Rectal smooth muscle tissue (tissue), 1 donor: ENCODE measurements at regions not wholly inside any gene's neighbourhood (a gene's known extent, or its start where the extent isn't known, plus 50 kb on each side); places are given as distances from the start of the nearest gene placed in this dataset.

ENCODE experiments used
- H3K27ac ChIP-seq: one replicate; pipeline ENCODE4 v1.7.0; 2013; ENCODE audit warnings: low read depth, low read length, inconsistent platforms
- H3K27me3 ChIP-seq: one replicate; pipeline ENCODE4 v1.7.0; 2013; ENCODE audit warnings: low read length; ENCODE audit not compliant: control insufficient read depth, insufficient read depth
- H3K36me3 ChIP-seq: one replicate; pipeline ENCODE4 v1.7.0; 2013; ENCODE audit warnings: low read length; ENCODE audit not compliant: control insufficient read depth, insufficient read depth
- H3K4me1 ChIP-seq: one replicate; pipeline ENCODE4 v1.7.0; 2013; ENCODE audit warnings: low read length; ENCODE audit not compliant: control insufficient read depth, insufficient read depth
- H3K4me3 ChIP-seq: one replicate; pipeline ENCODE4 v1.7.0; 2013; ENCODE audit warnings: low read length
- H3K9ac ChIP-seq: one replicate; pipeline ENCODE4 v1.7.0; 2013; ENCODE audit warnings: low read length

DNA sequence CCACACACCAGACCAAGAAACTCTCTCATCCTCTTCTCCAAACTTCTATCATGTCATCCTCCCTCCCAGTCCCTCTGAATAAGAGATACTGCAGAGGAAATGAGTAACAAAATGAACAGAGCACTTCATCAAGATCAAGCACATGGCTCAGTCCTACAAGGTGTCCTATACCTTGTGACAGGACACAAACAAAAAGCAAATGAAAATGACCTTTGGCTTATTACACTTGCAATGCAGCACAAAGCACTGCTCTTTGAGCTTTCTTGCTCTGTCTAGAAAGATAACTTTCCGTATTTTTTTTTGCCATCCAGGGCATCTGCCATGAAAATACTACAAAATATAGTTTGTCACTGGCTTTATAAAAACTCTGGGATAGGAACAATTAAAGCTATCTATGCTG is 402.7 kb downstream of the HNRNPD start:
- Histone ChIP-seq H3K9ac (no peak overlapping the region), H3K36me3 (no peaks in the 10 kb centered on the region), H3K27ac (no peak overlapping the region), H3K4me1 (no peaks in the 10 kb centered on the region), H3K4me3 (no peak overlapping the region), H3K27me3 (no peaks in the 10 kb centered on the region)

GRCh38 chr4:81970454-81970853 is 403.3 kb downstream of the HNRNPD start:
- Histone ChIP-seq H3K27ac (no peak overlapping the region), H3K27me3 (no peaks in the 10 kb centered on the region), H3K4me1 (no peaks in the 10 kb centered on the region), H3K36me3 (no peaks in the 10 kb centered on the region), H3K4me3 (no peak overlapping the region), H3K9ac (no peak overlapping the region)

DNA sequence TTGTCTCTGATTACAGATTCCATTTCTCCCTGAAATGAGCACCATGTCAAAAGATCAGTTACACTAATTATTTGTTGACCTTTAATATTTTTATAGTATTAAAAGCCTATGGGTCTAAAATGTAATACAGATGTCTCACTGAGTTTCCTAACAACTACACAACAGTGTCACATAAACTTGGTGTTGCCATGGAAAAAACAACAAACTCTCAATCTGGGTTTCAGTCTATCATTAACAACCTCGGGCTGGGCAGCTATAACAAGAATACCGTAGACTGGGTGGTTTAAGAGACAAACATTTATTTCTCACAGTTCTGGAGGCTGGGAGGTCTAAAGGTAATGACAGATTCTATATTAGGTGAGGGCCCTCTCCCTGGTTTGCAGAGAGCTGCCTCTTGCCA is 407.1 kb downstream of the HNRNPD start:
- Histone ChIP-seq H3K4me1 (no peaks in the 10 kb centered on the region), H3K4me3 (no peak overlapping the region), H3K36me3 (no peaks in the 10 kb centered on the region), H3K9ac (no peak overlapping the region), H3K27ac (no peak overlapping the region), H3K27me3 (no peaks in the 10 kb centered on the region)

GRCh38 chr4:81965911-81966310 is 407.9 kb downstream of the HNRNPD start:
- H3K36me3 ChIP-seq = no peaks in the 10 kb centered on the region
- H3K4me1 ChIP-seq = no peaks in the 10 kb centered on the region
- H3K4me3 ChIP-seq = no peak overlapping the region
- no peaks in the 10 kb centered on the region for H3K27me3 ChIP-seq
- H3K9ac ChIP-seq = no peak overlapping the region
- no peak overlapping the region for H3K27ac ChIP-seq

GRCh38 chr4:81965454-81965853 is 408.3 kb downstream of the HNRNPD start:
- H3K4me3 ChIP-seq = no peak overlapping the region
- no peak overlapping the region for H3K27ac ChIP-seq
- H3K36me3 ChIP-seq = no peaks in the 10 kb centered on the region
- no peak overlapping the region for H3K9ac ChIP-seq
- H3K27me3 ChIP-seq = no peaks in the 10 kb centered on the region
- no peaks in the 10 kb centered on the region for H3K4me1 ChIP-seq

GRCh38 chr4:81963763-81964020 is 410.1 kb downstream of the HNRNPD start:
- no peak overlapping the region for H3K9ac ChIP-seq
- no peaks in the 10 kb centered on the region for H3K4me1 ChIP-seq
- H3K36me3 ChIP-seq = no peaks in the 10 kb centered on the region
- no peak overlapping the region for H3K27ac ChIP-seq
- H3K4me3 ChIP-seq = no peak overlapping the region
- no peaks in the 10 kb centered on the region for H3K27me3 ChIP-seq

DNA sequence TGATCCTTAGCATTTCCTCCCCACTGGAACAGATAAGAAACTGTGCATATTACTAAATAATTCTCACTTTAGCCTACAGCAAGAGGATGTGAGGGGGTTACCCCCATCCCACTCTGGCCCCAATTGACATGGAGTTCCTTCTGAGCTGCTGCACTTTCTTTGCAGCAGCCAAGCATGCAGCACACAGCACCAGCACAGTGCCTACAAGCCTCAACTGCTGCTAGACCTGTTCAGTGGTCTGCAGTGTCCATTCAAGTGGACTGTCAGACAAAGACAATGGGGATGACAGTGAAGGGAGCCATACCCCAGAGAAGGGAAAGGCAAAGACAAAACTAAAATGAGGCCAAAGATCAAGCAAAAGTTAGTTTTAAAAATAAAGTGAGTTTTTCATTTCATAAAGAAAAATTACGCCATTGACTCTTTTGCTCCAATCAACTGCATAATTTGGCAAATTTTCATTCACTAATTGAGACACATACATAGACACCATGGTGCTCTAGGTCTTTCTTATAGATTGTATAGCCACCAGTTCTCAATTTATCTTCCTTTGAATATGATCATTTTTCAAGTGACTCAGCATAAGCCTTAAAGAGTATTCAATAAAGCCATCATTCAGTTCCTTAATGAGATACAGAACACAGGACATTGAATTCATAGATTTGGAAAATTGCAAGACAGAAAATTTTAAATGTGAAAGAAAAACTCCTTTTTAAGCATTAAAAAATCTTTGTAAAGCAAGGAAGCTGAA is 410.6 kb downstream of the HNRNPD start:
- Histone ChIP-seq H3K27ac (no peak overlapping the region), H3K36me3 (no peaks in the 10 kb centered on the region), H3K9ac (no peak overlapping the region), H3K4me3 (no peak overlapping the region), H3K27me3 (no peaks in the 10 kb centered on the region), H3K4me1 (no peaks in the 10 kb centered on the region)

DNA sequence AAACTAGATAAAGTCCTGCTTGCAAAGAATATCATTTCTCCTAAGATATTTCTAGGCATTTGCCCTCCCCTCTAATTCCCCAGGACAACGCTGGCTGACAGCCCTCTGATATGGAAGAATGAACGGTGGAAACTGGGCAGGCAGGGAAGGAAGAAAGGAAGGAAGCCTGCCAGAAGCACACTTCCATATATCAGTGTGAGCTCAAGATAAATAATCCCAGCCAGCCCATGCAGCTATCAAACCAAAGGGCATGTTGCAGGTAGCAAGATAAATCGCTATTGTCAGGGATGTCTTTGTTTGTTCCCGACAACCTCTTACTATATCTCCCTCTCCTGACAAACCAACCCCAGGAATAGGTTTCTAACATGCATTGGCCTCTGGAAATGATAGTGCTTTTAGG is 412.8 kb downstream of the HNRNPD start:
- no peaks in the 10 kb centered on the region for H3K4me1 ChIP-seq
- H3K36me3 ChIP-seq = no peaks in the 10 kb centered on the region
- H3K4me3 ChIP-seq = no peak overlapping the region
- H3K27ac ChIP-seq = no peak overlapping the region
- H3K9ac ChIP-seq = no peak overlapping the region
- no peaks in the 10 kb centered on the region for H3K27me3 ChIP-seq

- H3K27ac ChIP-seq = no peak overlapping the region
- H3K4me3 ChIP-seq = no peak overlapping the region
- H3K36me3 ChIP-seq = no peaks in the 10 kb centered on the region
- H3K4me1 ChIP-seq = no peaks in the 10 kb centered on the region
- no peaks in the 10 kb centered on the region for H3K27me3 ChIP-seq
- H3K9ac ChIP-seq = no peak overlapping the region
Measured at GRCh38 chr4:81954271-81954670, 419.5 kb downstream of the HNRNPD start.

GRCh38 chr4:81951891-81952455 is 421.8 kb downstream of the HNRNPD start:
- Histone ChIP-seq H3K4me1 (no peaks in the 10 kb centered on the region), H3K27me3 (no peaks in the 10 kb centered on the region), H3K9ac (no peak overlapping the region), H3K27ac (no peak overlapping the region), H3K4me3 (no peak overlapping the region), H3K36me3 (no peaks in the 10 kb centered on the region)

DNA sequence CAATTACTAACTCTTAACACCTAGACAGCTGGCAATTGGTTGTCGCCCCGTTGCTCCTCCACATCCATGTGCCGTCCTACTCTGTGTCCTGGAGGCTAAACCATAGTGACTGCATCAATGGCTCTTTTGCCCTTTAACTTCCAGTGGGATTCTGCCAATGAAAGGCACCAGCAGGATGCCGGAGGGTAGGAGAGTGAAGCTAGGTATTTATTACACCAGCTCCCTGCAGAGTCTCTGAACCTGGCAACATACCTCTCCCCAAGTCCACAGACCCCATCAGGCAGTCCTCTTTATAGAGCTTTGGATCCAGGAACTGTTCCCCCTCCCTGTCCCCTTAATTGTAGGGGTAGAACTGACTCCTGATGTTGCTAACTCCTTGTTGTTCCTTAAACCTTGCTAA is 426.8 kb downstream of the HNRNPD start:
- Histone ChIP-seq H3K27ac (no peak overlapping the region), H3K9ac (no peak overlapping the region), H3K27me3 (no peaks in the 10 kb centered on the region), H3K36me3 (no peaks in the 10 kb centered on the region), H3K4me3 (no peak overlapping the region), H3K4me1 (no peaks in the 10 kb centered on the region)

DNA sequence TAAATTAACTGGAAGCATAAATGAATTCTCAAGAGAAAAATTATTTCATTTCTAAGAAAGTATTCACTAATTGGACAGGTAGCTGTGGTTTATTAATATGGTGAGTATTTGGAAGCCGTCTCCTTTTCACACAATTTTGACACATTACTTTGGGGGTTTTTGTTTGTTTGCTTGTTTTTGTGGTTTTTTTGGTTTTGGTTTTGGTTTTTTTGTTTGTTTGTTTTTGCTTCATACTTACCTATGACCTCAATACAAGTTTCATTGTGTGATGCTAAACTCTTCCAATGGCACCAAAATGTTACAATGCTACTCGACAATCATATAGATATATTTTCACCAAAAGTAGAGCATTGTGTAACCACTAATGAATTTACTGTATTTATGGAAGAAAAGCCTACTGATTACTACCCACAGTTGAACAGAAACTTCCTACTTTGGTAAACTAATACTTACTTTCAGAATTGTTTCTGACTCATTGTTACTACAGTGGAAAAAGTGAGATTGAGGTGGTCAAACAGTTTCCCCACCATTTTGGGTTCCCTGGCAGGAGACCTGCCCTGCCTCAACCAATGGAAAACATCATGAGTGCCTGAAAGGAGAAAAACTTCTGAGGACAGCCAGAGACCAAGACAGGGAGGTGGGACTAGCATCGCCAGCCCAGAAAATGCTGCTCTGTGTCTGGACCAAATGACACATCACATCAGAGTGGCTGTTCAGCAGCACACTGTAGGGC is 443.1 kb downstream of the HNRNPD start:
- H3K36me3 ChIP-seq = no peaks in the 10 kb centered on the region
- H3K27ac ChIP-seq = no peak overlapping the region
- no peak overlapping the region for H3K9ac ChIP-seq
- no peaks in the 10 kb centered on the region for H3K27me3 ChIP-seq
- no peaks in the 10 kb centered on the region for H3K4me1 ChIP-seq
- H3K4me3 ChIP-seq = no peak overlapping the region

DNA sequence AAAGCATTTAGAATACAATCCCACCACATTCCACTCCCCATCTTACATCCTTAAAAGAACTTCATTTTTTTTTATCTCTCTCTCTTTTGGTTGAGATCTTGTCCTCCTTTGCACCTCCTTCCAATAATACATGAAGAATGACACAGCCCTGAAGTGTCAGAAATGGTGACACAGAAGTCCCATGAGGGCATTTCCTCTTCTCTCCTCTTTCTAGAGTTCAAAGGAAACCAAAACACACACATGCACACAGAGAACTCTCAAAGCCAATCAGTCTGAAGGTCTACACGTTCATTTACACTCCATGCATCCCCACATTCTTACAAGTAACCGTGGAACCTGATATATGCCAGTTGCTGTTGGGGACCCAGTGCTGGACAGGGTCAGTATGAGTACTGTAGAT is 450.7 kb downstream of the HNRNPD start:
- no peak overlapping the region for H3K4me3 ChIP-seq

More for the DNA sequence above, 450.7 kb downstream of the HNRNPD start:
- Histone ChIP-seq H3K4me1 (no peaks in the 10 kb centered on the region), H3K27me3 (no peaks in the 10 kb centered on the region), H3K27ac (no peak overlapping the region), H3K9ac (no peak overlapping the region), H3K36me3 (no peaks in the 10 kb centered on the region)
